ENCODE measurements at regions not wholly inside any gene's neighbourhood (a gene's known extent, or its start where the extent isn't known, plus 50 kb on each side); places are given as distances from the start of the nearest gene placed in this dataset.

DNA sequence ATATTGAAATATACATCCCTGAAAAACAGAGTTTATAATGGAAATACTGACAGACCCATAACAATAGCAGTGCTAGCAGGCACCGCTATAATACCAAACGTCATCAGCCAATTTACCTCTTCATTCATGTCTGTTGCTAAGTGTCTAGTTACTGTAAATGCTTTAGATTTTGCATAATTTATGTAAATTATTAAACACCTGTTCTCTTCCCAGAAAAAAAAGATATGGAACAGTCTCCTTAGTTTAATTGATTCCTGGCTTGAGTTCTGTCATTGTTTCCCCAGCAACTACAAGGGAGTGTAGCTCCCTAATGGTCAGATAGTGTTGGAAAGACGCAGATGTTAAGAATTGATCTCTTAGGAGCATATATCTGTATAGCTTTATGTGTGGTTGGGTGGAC, 817.9 kb upstream of the ADGRL2 start:
- no peak overlapping the region for H3K27ac ChIP-seq (replicated peaks)
- no peaks in the 10 kb centered on the region for H3K27me3 ChIP-seq (ENCODE audit: insufficient read depth, poor library complexity, severe bottlenecking)
- no peak for DNase-seq (ENCODE audit: low read depth in 1 of 2, low spot score in 1 of 2)
- TF ChIP-seq, protein P1, sequence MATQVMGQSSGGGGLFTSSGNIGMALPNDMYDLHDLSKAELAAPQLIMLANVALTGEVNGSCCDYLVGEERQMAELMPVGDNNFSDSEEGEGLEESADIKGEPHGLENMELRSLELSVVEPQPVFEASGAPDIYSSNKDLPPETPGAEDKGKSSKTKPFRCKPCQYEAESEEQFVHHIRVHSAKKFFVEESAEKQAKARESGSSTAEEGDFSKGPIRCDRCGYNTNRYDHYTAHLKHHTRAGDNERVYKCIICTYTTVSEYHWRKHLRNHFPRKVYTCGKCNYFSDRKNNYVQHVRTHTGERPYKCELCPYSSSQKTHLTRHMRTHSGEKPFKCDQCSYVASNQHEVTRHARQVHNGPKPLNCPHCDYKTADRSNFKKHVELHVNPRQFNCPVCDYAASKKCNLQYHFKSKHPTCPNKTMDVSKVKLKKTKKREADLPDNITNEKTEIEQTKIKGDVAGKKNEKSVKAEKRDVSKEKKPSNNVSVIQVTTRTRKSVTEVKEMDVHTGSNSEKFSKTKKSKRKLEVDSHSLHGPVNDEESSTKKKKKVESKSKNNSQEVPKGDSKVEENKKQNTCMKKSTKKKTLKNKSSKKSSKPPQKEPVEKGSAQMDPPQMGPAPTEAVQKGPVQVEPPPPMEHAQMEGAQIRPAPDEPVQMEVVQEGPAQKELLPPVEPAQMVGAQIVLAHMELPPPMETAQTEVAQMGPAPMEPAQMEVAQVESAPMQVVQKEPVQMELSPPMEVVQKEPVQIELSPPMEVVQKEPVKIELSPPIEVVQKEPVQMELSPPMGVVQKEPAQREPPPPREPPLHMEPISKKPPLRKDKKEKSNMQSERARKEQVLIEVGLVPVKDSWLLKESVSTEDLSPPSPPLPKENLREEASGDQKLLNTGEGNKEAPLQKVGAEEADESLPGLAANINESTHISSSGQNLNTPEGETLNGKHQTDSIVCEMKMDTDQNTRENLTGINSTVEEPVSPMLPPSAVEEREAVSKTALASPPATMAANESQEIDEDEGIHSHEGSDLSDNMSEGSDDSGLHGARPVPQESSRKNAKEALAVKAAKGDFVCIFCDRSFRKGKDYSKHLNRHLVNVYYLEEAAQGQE (IDR thresholded peaks at IDR 0.05; ENCODE audit: insufficient replicate concordance, low read depth) = no peak
- TF ChIP-seq SPI1 (IDR thresholded peaks at IDR 0.05; ENCODE audit: borderline replicate concordance, low read depth) (no peak), POLR2AphosphoS5 (IDR thresholded peaks at IDR 0.05; ENCODE audit: low read depth) (no peak), GABPA (IDR thresholded peaks at IDR 0.05; ENCODE audit: low read depth) (no peak)
- TF ChIP-seq, protein P2, sequence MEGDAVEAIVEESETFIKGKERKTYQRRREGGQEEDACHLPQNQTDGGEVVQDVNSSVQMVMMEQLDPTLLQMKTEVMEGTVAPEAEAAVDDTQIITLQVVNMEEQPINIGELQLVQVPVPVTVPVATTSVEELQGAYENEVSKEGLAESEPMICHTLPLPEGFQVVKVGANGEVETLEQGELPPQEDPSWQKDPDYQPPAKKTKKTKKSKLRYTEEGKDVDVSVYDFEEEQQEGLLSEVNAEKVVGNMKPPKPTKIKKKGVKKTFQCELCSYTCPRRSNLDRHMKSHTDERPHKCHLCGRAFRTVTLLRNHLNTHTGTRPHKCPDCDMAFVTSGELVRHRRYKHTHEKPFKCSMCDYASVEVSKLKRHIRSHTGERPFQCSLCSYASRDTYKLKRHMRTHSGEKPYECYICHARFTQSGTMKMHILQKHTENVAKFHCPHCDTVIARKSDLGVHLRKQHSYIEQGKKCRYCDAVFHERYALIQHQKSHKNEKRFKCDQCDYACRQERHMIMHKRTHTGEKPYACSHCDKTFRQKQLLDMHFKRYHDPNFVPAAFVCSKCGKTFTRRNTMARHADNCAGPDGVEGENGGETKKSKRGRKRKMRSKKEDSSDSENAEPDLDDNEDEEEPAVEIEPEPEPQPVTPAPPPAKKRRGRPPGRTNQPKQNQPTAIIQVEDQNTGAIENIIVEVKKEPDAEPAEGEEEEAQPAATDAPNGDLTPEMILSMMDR (IDR thresholded peaks at IDR 0.05; ENCODE audit: insufficient read depth, low read length) = no peak
- no peak overlapping the region for H3K4me3 ChIP-seq (replicated peaks; ENCODE audit: insufficient read depth, low read length)

DNA sequence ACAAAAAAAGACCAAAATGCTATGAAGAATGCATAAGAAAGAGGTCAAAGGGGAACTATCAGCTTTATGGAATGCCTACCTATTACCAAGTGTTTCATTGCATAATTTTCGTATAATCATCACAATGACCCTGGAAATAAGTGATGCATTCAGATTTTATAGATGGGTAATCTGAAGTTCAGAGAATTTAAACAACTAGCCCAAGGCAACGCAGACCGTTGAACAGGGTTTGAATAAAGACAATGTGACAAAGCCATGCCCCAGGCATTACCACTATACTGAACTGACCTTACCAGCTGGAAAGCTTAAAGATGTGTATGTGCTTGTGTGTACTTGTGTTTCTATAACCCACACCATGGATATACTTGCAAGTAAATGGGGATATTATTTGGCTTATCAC, 827.6 kb upstream of the ADGRL2 start:
- no peak for TF ChIP-seq SPI1 (IDR thresholded peaks at IDR 0.05; ENCODE audit: borderline replicate concordance, low read depth)
- no peak for TF ChIP-seq POLR2AphosphoS5 (IDR thresholded peaks at IDR 0.05; ENCODE audit: low read depth)
- no peak for TF ChIP-seq GABPA (IDR thresholded peaks at IDR 0.05; ENCODE audit: low read depth)
- TF ChIP-seq, protein P1 (IDR thresholded peaks at IDR 0.05; ENCODE audit: insufficient replicate concordance, low read depth) = no peak
- TF ChIP-seq, protein P2 (IDR thresholded peaks at IDR 0.05; ENCODE audit: insufficient read depth, low read length) = no peak
- Histone ChIP-seq H3K4me3 (replicated peaks; ENCODE audit: insufficient read depth, low read length) (no peak overlapping the region), H3K27me3 (ENCODE audit: insufficient read depth, poor library complexity, severe bottlenecking) (no peaks in the 10 kb centered on the region), H3K27ac (replicated peaks) (no peak overlapping the region)
- DNase-seq (ENCODE audit: low read depth in 1 of 2, low spot score in 1 of 2) = no peak

DNA sequence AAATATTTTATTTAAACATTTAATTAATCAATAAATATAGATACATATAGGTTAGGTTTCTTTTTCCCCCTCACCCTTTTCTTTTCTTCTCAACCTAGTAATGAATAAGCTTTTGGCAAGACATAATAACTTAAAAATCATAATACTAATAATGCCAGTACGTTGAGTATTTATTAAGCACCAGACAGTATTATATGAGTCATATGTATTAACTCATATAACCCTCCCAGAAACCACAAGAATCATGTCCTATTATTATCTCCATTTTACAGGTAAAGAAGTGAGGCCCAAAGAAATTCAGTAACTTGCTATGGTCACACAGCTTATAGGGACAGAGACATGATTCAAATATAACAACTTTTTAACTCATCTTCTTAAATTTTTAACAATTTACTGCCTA, 834.5 kb upstream of the ADGRL2 start:
- TF ChIP-seq, protein P2 (IDR thresholded peaks at IDR 0.05; ENCODE audit: insufficient read depth, low read length) = no peak
- TF ChIP-seq SPI1 (IDR thresholded peaks at IDR 0.05; ENCODE audit: borderline replicate concordance, low read depth) (no peak), POLR2AphosphoS5 (IDR thresholded peaks at IDR 0.05; ENCODE audit: low read depth) (no peak), GABPA (IDR thresholded peaks at IDR 0.05; ENCODE audit: low read depth) (no peak)
- TF ChIP-seq, protein P1 (IDR thresholded peaks at IDR 0.05; ENCODE audit: insufficient replicate concordance, low read depth) = no peak
- Histone ChIP-seq H3K27ac (replicated peaks) (no peak overlapping the region), H3K4me3 (replicated peaks; ENCODE audit: insufficient read depth, low read length) (no peak overlapping the region), H3K27me3 (ENCODE audit: insufficient read depth, poor library complexity, severe bottlenecking) (no peaks in the 10 kb centered on the region)
- no peak for DNase-seq (ENCODE audit: low read depth in 1 of 2, low spot score in 1 of 2)
